Prostate gland (tissue), 2 donors: ENCODE measurements at regions not wholly inside any gene's neighbourhood (a gene's known extent, or its start where the extent isn't known, plus 50 kb on each side); places are given as distances from the start of the nearest gene placed in this dataset.

ENCODE experiments used
- DNase-seq: peaks from one replicate; pipeline ENCODE4 v3.0.0-alpha.2; 2019; ENCODE audit warnings: low spot score
- H3K27ac ChIP-seq, 2 donors: fragments of 200-600 bp; sonication (generic); 2 replicates each; pipeline ENCODE4 v1.5.1; 2017 to 2019
- H3K27me3 ChIP-seq: fragments of 200-600 bp; sonication (generic); replicated peaks from 2 replicates; pipeline ENCODE4 v1.5.1; 2019; ENCODE audit not compliant: insufficient read depth
- H3K36me3 ChIP-seq, 2 donors: fragments of 200-600 bp; sonication (generic); 1 replicate in 1 of 2; 2 replicates in 1 of 2; pipeline versions ENCODE4 v1.5.1 to v1.8.1; 2017 to 2019
- H3K4me1 ChIP-seq: fragments of 200-600 bp; sonication (generic); replicated peaks from 2 replicates; pipeline ENCODE4 v1.5.1; 2019
- H3K4me3 ChIP-seq, 2 donors: fragments of 200-600 bp; sonication (generic); 2 replicates each; pipeline ENCODE4 v1.5.1; 2017 to 2019
- H3K9me3 ChIP-seq: fragments of 200-600 bp; sonication (generic); 2 replicates; pipeline ENCODE4 v1.5.1; 2017
- CTCF ChIP-seq, 4 experiments: fragments of 200-600 bp in 2 of 4; fragments of 450-650 bp in 2 of 4; sonication (generic) in 2 of 4; IDR thresholded peaks; 1 replicate in 3 of 4; 2 replicates in 1 of 4; pipeline ENCODE4 v1.5.1; 2016 to 2019; ENCODE audit warnings: antibody characterized with exemption in 4 of 4, mild to moderate bottlenecking in 2 of 4, moderate library complexity in 2 of 4
- POLR2A ChIP-seq: fragments of 450-650 bp; IDR thresholded peaks from one replicate; pipeline ENCODE4 v1.6.1; 2016; ENCODE audit warnings: antibody characterized with exemption, mild to moderate bottlenecking
- POLR2AphosphoS5 ChIP-seq: sonication (generic); formaldehyde crosslinking; IDR thresholded peaks from one replicate; pipeline ENCODE4 v1.6.1; 2017; ENCODE audit warnings: antibody characterized with exemption
- WGBS: methylation state at CpG from one replicate; pipeline ENCODE4 v1.1.5; 2018; 5-methylcytosine and 5-hydroxymethylcytosine counted together
- intact Hi-C: fragments of 100-400 bp; cut with DNase I; formaldehyde crosslinking; loops from one replicate; pipeline ENCODE4 v1.14.2; 2022

GRCh38 chr2:133846476-133846875 is 278.2 kb upstream of the NCKAP5 start:
- Histone ChIP-seq H3K27me3 (no peaks in the 10 kb centered on the region), H3K27ac (no peak overlapping the region), H3K36me3 (no peaks in the 10 kb centered on the region), H3K4me3 (no peak overlapping the region), H3K4me1 (no peaks in the 10 kb centered on the region), H3K9me3 (no peaks in the 10 kb centered on the region)
- no peak for DNase-seq
- intact Hi-C loops: loop anchor here (5.0 kb wide), 1 partner anchor 1299 kb away; no protein-coding TSS in a partner anchor
- whole genome bisulfite sequencing: 86% methylated on average over 4 of the region's 4 CpGs
- TF ChIP-seq CTCF (IDR thresholded peaks at IDR 0.05) (no peak), POLR2A (no peak), POLR2AphosphoS5 (no peak)

GRCh38 chr2:133847591-133847990 is 279.3 kb upstream of the NCKAP5 start:
- Histone ChIP-seq H3K27ac (no peak overlapping the region), H3K4me3 (no peak overlapping the region), H3K4me1 (no peaks in the 10 kb centered on the region), H3K9me3 (no peaks in the 10 kb centered on the region), H3K36me3 (no peaks in the 10 kb centered on the region), H3K27me3 (no peaks in the 10 kb centered on the region)
- intact Hi-C loops: loop anchor here (5.0 kb wide), 1 partner anchor 1300 kb away; no protein-coding TSS in a partner anchor
- no peak for TF ChIP-seq CTCF (IDR thresholded peaks at IDR 0.05)
- TF ChIP-seq POLR2A: no peak
- TF ChIP-seq POLR2AphosphoS5: no peak
- DNase-seq: no peak
- WGBS: 95% methylated on average over 5 of the region's 5 CpGs

GRCh38 chr2:133848111-133848649 is 279.9 kb upstream of the NCKAP5 start:
- TF ChIP-seq POLR2AphosphoS5: no peak
- no peak for TF ChIP-seq POLR2A
- no peak for TF ChIP-seq CTCF (IDR thresholded peaks at IDR 0.05)
- H3K27me3 ChIP-seq: no peaks in the 10 kb centered on the region
- no peaks in the 10 kb centered on the region for H3K9me3 ChIP-seq
- 67% methylated on average over 4 of the region's 4 CpGs for WGBS
- no peak for DNase-seq
- H3K4me3 ChIP-seq: no peak overlapping the region
- H3K27ac ChIP-seq: no peak overlapping the region
- no peaks in the 10 kb centered on the region for H3K4me1 ChIP-seq
- no peaks in the 10 kb centered on the region for H3K36me3 ChIP-seq
- intact Hi-C loops: loop anchor here (5.0 kb wide), 1 partner anchor 1301 kb away; no protein-coding TSS in a partner anchor

GRCh38 chr2:133849341-133849740 is 281.1 kb upstream of the NCKAP5 start:
- WGBS: 60% methylated on average over 1 of the region's 1 CpG
- Histone ChIP-seq H3K4me1 (no peaks in the 10 kb centered on the region), H3K27me3 (no peaks in the 10 kb centered on the region), H3K4me3 (no peak overlapping the region), H3K36me3 (no peaks in the 10 kb centered on the region), H3K9me3 (no peaks in the 10 kb centered on the region), H3K27ac (no peak overlapping the region)
- intact Hi-C loops: loop anchor here (5.0 kb wide), 1 partner anchor 1302 kb away; no protein-coding TSS in a partner anchor
- DNase-seq: no peak
- TF ChIP-seq CTCF (IDR thresholded peaks at IDR 0.05): no peak
- TF ChIP-seq POLR2AphosphoS5: no peak
- no peak for TF ChIP-seq POLR2A

- DNase-seq: no peak
- 92% methylated on average over 5 of the region's 5 CpGs for WGBS
- H3K36me3 ChIP-seq: no peaks in the 10 kb centered on the region
- H3K9me3 ChIP-seq: no peaks in the 10 kb centered on the region
- TF ChIP-seq POLR2AphosphoS5 (no peak), POLR2A (no peak), CTCF (IDR thresholded peaks at IDR 0.05) (no peak)
- H3K4me3 ChIP-seq: no peak overlapping the region
- no peaks in the 10 kb centered on the region for H3K27me3 ChIP-seq
- H3K27ac ChIP-seq: no peak overlapping the region
- intact Hi-C loops: no loop called here
- no peaks in the 10 kb centered on the region for H3K4me1 ChIP-seq
Observed at GRCh38 chr2:133854603-133855200, 286.4 kb upstream of the NCKAP5 start.
